ENCODE measurements at regions not wholly inside any gene's neighbourhood (a gene's known extent, or its start where the extent isn't known, plus 50 kb on each side); places are given as distances from the start of the nearest gene placed in this dataset.

DNA sequence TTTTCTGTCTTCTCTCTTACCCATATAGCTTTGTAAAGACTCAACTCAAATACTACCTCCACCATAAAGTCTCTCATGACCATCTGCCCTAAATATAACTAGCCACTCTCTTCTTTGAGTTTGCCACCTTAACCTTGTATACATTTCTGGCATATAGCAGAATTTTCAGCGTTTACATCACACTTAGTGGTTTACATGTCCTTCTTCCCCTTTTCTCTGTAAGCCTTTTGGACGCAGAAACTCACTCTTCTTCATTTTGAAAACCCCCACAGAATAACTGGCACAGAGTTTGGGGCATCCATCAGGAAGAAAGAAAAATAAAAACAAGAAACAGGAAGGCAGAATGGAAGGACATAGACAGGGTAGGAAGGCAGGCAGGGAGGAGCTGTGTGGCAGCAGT lies 131.8 kb upstream of the DUSP10 start:
- Histone ChIP-seq H3K4me1 (no peaks in the 10 kb centered on the region), H3K36me3 (no peaks in the 10 kb centered on the region), H3K27ac (no peak overlapping the region), H3K9me3 (no peaks in the 10 kb centered on the region), H3K4me3 (no peak overlapping the region), H3K27me3 (no peaks in the 10 kb centered on the region)
- no peak for DNase-seq
- TF ChIP-seq EP300 (IDR thresholded peaks at IDR 0.05; ENCODE audit: low read depth) (no peak), POLR2A (IDR thresholded peaks at IDR 0.05) (no peak), POLR2AphosphoS5 (IDR thresholded peaks at IDR 0.05) (no peak)
- TF ChIP-seq, protein P1, sequence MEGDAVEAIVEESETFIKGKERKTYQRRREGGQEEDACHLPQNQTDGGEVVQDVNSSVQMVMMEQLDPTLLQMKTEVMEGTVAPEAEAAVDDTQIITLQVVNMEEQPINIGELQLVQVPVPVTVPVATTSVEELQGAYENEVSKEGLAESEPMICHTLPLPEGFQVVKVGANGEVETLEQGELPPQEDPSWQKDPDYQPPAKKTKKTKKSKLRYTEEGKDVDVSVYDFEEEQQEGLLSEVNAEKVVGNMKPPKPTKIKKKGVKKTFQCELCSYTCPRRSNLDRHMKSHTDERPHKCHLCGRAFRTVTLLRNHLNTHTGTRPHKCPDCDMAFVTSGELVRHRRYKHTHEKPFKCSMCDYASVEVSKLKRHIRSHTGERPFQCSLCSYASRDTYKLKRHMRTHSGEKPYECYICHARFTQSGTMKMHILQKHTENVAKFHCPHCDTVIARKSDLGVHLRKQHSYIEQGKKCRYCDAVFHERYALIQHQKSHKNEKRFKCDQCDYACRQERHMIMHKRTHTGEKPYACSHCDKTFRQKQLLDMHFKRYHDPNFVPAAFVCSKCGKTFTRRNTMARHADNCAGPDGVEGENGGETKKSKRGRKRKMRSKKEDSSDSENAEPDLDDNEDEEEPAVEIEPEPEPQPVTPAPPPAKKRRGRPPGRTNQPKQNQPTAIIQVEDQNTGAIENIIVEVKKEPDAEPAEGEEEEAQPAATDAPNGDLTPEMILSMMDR (IDR thresholded peaks at IDR 0.05) = no peak
- intact Hi-C loops (cut with DNase I; ENCODE audit: low total_unique reads) = no loop called here
- 59 to 62% methylated on average over 2 of the region's 2 CpGs for WGBS, 2 donors (ENCODE audit: low coverage in 1 of 2)
- in situ Hi-C loops (cut with MboI; ENCODE audit: low pct_ligation_motif_present in 1 of 4, low pct_unique_long_range_greater_than_20kb in 1 of 4, low sequenced_read_pairs in 3 of 4) = no loop called here

DNA sequence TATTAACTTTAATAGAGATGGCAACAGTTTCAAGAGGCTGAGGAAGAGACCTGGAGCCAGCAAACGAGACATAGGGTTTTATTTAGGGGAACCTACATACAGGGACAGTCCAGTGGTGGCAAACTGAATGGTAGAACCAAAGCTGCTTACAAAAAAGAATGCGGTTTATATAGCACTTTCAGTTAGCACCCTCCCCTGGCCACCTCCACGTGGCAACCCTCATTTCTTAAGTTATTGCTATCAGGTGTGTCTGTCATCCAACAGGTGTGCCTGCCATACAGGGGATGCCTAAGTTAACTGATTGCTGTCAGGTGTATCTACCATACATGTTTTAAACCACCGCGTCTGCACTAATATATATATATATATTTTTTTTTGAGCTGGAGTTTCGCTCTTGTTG lies 129.2 kb upstream of the DUSP10 start:
- intact Hi-C loops (cut with DNase I; ENCODE audit: low total_unique reads) = no loop called here
- Histone ChIP-seq H3K4me1 (no peaks in the 10 kb centered on the region), H3K27me3 (no peaks in the 10 kb centered on the region), H3K9me3 (no peaks in the 10 kb centered on the region), H3K27ac (no peak overlapping the region), H3K4me3 (no peak overlapping the region), H3K36me3 (no peaks in the 10 kb centered on the region)
- WGBS, 2 donors (ENCODE audit: low coverage in 1 of 2) = 65 to 82% methylated on average over 5 to 6 of the region's 6 CpGs
- in situ Hi-C loops (cut with MboI; ENCODE audit: low pct_ligation_motif_present in 1 of 4, low pct_unique_long_range_greater_than_20kb in 1 of 4, low sequenced_read_pairs in 3 of 4) = no loop called here
- no peak for DNase-seq
- TF ChIP-seq POLR2A (IDR thresholded peaks at IDR 0.05) (no peak), POLR2AphosphoS5 (IDR thresholded peaks at IDR 0.05) (no peak), EP300 (IDR thresholded peaks at IDR 0.05; ENCODE audit: low read depth) (no peak)
- TF ChIP-seq, protein P1 (IDR thresholded peaks at IDR 0.05) = no peak

DNA sequence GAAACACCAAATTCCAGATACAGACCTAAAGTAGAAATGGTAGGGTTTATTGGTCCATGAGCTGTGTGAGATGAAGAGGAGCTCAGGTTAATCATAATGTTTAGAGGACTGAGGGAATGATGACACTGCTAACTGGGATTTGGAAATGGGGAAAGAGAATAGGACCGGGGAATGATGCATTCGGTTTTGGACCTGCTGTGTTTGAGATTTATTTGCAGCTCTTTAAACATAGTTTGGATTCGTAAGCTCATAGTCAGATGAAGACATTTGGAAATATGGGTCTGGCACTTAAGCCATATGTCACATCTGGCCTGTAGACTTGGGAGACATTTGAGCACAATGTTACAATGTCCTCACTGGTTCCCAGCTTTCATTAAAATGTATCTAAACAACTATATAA lies 127.9 kb upstream of the DUSP10 start:
- TF ChIP-seq POLR2AphosphoS5 (IDR thresholded peaks at IDR 0.05) = no peak
- TF ChIP-seq POLR2A (IDR thresholded peaks at IDR 0.05) = no peak
- no peak for TF ChIP-seq EP300 (IDR thresholded peaks at IDR 0.05; ENCODE audit: low read depth)
- TF ChIP-seq, protein P1 (IDR thresholded peaks at IDR 0.05) = no peak

DNA sequence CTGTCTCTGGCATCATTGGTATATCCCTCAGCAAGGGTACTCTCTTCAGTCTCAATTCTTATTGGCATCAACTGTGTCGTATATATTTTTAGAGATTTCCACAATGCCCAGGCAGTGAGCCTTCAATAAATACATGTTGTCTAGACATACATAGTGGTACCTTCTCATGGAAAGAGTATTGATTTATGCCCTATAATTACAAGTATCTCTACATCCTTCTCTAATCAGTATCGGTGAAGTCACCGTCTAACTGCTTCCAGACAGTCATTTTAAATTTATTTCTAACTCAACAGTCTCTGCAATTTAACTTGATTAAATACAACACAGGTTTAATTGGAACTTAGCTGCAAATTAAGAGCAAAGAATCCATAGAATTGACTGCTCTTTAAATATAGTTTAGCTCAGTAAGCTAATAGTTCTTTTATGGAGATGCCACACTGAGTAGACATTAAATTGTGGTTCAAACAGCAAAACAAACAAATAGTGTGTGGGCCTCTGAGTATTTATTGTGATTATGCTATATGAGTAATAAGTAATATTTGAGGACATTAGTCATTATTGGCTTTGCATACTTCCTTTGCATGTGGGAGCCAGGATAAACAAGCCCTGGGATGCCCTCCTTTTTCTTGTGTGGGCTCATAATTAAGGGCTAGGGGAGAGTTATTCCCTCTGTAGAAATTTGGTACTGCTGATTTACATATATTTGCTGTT lies 126.9 kb upstream of the DUSP10 start:
- H3K9me3 ChIP-seq = no peaks in the 10 kb centered on the region
- TF ChIP-seq POLR2A (IDR thresholded peaks at IDR 0.05) (no peak), POLR2AphosphoS5 (IDR thresholded peaks at IDR 0.05) (no peak), EP300 (IDR thresholded peaks at IDR 0.05; ENCODE audit: low read depth) (no peak)
- TF ChIP-seq, protein P1 (IDR thresholded peaks at IDR 0.05) = no peak
- H3K27ac ChIP-seq = no peak overlapping the region
- in situ Hi-C loops (cut with MboI; ENCODE audit: low pct_ligation_motif_present in 1 of 4, low pct_unique_long_range_greater_than_20kb in 1 of 4, low sequenced_read_pairs in 3 of 4) (no loop called here), intact Hi-C loops (cut with DNase I; ENCODE audit: low total_unique reads) (no loop called here)
- 73 to 76% methylated on average over 3 of the region's 3 CpGs for WGBS, 2 donors (ENCODE audit: low coverage in 1 of 2)
- H3K27me3 ChIP-seq = no peaks in the 10 kb centered on the region
- no peak for DNase-seq
- no peaks in the 10 kb centered on the region for H3K36me3 ChIP-seq
- no peak overlapping the region for H3K4me3 ChIP-seq
- H3K4me1 ChIP-seq = no peaks in the 10 kb centered on the region

More for the DNA sequence above, 127.9 kb upstream of the DUSP10 start:
- Histone ChIP-seq H3K27me3 (no peaks in the 10 kb centered on the region), H3K27ac (no peak overlapping the region), H3K4me3 (no peak overlapping the region), H3K36me3 (no peaks in the 10 kb centered on the region), H3K4me1 (no peaks in the 10 kb centered on the region), H3K9me3 (no peaks in the 10 kb centered on the region)
- WGBS, 2 donors (ENCODE audit: low coverage in 1 of 2) = 74 to 89% methylated on average over 3 of the region's 3 CpGs
- in situ Hi-C loops (cut with MboI; ENCODE audit: low pct_ligation_motif_present in 1 of 4, low pct_unique_long_range_greater_than_20kb in 1 of 4, low sequenced_read_pairs in 3 of 4) = no loop called here
- no peak for DNase-seq
- intact Hi-C loops (cut with DNase I; ENCODE audit: low total_unique reads) = no loop called here
